K562 (cell line): ENCODE measurements at regions not wholly inside any gene's neighbourhood (a gene's known extent, or its start where the extent isn't known, plus 50 kb on each side); places are given as distances from the start of the nearest gene placed in this dataset.

ENCODE experiments used
- ATAC-seq: fragments of 200-7000 bp; cut with Tn5 transposase; 3 replicates; pipeline ENCODE4 v1.9.1; 2020; ENCODE audit warnings: moderate library complexity
- BruUV-seq: library from RNA; stranded (reverse); fragments of 400-500 nt; replicated peaks from 2 replicates; lab custom pipeline; 2021; lab: Mats Ljungman, UMichigan
- CTCF ChIA-PET: fragments of 300-600 bp; formaldehyde crosslinking; extraction: SDS; loops from one replicate; lab custom pipeline; 2021; ENCODE audit warnings: low intra/inter-chr PET ratio; lab: Yijun Ruan, JAX
- POLR2A ChIA-PET: fragments of 300-600, 350-650 bp; sonication (Branson Sonifier 250); formaldehyde crosslinking; extraction: SDS; loops from one replicate; lab custom pipeline; 2021; ENCODE audit warnings: antibody characterized with exemption, inconsistent platforms; lab: Yijun Ruan, JAX
- DNase-seq, 4 experiments: peaks; one replicate each; pipeline versions ENCODE4 v3.0.0 to v3.0.0-alpha.2; 2011 to 2018; ENCODE audit warnings: low spot score in 3 of 4, mixed read lengths in 3 of 4; ENCODE audit errors: extremely low read depth in 1 of 4
- FAIRE-seq: peaks from 2 replicates; lab custom pipeline; 2011; peaks lifted over from hg19 to GRCh38; lab: Jason Lieb, UNC
- H2AFZ ChIP-seq: 2 replicates; pipeline ENCODE4 v1.6.0; 2011; ENCODE audit warnings: low read depth, low read length, control low read depth, inconsistent platforms
- H3K27ac ChIP-seq: fragments of 200-600 bp; 3 replicates; pipeline ENCODE4 v1.8.0; 2011; ENCODE audit warnings: low read depth, mild to moderate bottlenecking, control low read depth, inconsistent platforms, low read length, moderate library complexity, mixed read lengths; ENCODE audit errors: extremely low read depth
- H3K27me3 ChIP-seq, 2 experiments: fragments of 300-600 bp in 1 of 2; 2 replicates in 1 of 2; 3 replicates in 1 of 2; pipeline versions ENCODE4 v1.6.0 to v1.8.0; 2011; ENCODE audit warnings: inconsistent platforms in 2 of 2, low read length in 2 of 2, mild to moderate bottlenecking in 1 of 2, mixed read lengths in 1 of 2, moderate library complexity in 1 of 2; ENCODE audit not compliant: control insufficient read depth in 2 of 2, insufficient read depth in 2 of 2
- H3K36me3 ChIP-seq: fragments of 300-600 bp; 3 replicates; pipeline ENCODE4 v1.8.0; 2011; ENCODE audit warnings: mild to moderate bottlenecking, low read length, inconsistent platforms; ENCODE audit not compliant: control insufficient read depth, insufficient read depth
- H3K4me1 ChIP-seq, 2 experiments: fragments of 200-600 bp in 1 of 2; replicated peaks in 1 of 2; 2 replicates in 1 of 2; 3 replicates in 1 of 2; pipeline versions ENCODE4 v1.5.1 to v1.8.0; 2011; ENCODE audit warnings: inconsistent platforms in 2 of 2, low read length in 2 of 2, mild to moderate bottlenecking in 1 of 2, mixed read lengths in 1 of 2, moderate library complexity in 1 of 2; ENCODE audit not compliant: control insufficient read depth in 2 of 2, insufficient read depth in 2 of 2
- H3K4me2 ChIP-seq: 2 replicates; pipeline ENCODE4 v1.6.1; 2011; ENCODE audit warnings: low read length, control low read depth, inconsistent platforms, mixed read lengths; ENCODE audit not compliant: insufficient read depth
- H3K4me3 ChIP-seq: fragments of 200-600 bp; sonication (generic), shearing (Covaris generic); 2 replicates; pipeline ENCODE4 v1.5.1; 2016; ENCODE audit warnings: control low read depth, inconsistent platforms
- H3K79me2 ChIP-seq: fragments of 200-600 bp; 3 replicates; pipeline ENCODE4 v1.8.0; 2011; ENCODE audit warnings: low read length, inconsistent platforms; ENCODE audit not compliant: control insufficient read depth, insufficient read depth
- H3K9ac ChIP-seq, 2 experiments: 2 replicates each; pipeline versions ENCODE4 v1.6.0 to v1.6.1; 2011; ENCODE audit warnings: low read depth in 2 of 2, low read length in 2 of 2, control low read depth in 1 of 2, inconsistent platforms in 1 of 2, mild to moderate bottlenecking in 1 of 2, mixed read lengths in 1 of 2; ENCODE audit not compliant: insufficient read depth in 1 of 2
- H3K9me1 ChIP-seq: one replicate; pipeline ENCODE4 v1.6.0; 2011; ENCODE audit warnings: inconsistent platforms, mild to moderate bottlenecking, low read length, moderate library complexity; ENCODE audit not compliant: control insufficient read depth, insufficient read depth
- H3K9me3 ChIP-seq: replicated peaks from 2 replicates; pipeline ENCODE4 v1.5.1; 2011; ENCODE audit warnings: low read depth, low read length, inconsistent platforms; ENCODE audit not compliant: control insufficient read depth, insufficient read depth
- H4K20me1 ChIP-seq: replicated peaks from 2 replicates; pipeline ENCODE4 v1.6.1; 2011; ENCODE audit warnings: low read length, inconsistent platforms, mixed read lengths; ENCODE audit not compliant: control insufficient read depth, insufficient read depth
- BRF1 ChIP-seq: IDR thresholded peaks from 3 replicates; pipeline ENCODE4 v1.6.1; 2011; ENCODE audit warnings: borderline replicate concordance, mild to moderate bottlenecking; ENCODE audit not compliant: insufficient read length; ENCODE audit errors: extremely low read depth
- ESRRB ChIP-seq: fragments of 250-450 bp; sonication (Bioruptor Pico); IDR thresholded peaks from 2 replicates; pipeline ENCODE4 v1.5.0; 2020; ENCODE audit warnings: mild to moderate bottlenecking, moderate library complexity, borderline replicate concordance
- FUS ChIP-seq: fragments of 200-400 bp; formaldehyde crosslinking; optimal IDR thresholded peaks from 2 replicates; pipeline ENCODE3; 2017; ENCODE audit warnings: low read depth, low read length
- GTF2A2 ChIP-seq: IDR thresholded peaks from 2 replicates; pipeline ENCODE4 v1.6.1; 2016; ENCODE audit warnings: mild to moderate bottlenecking, missing genetic modification characterization, missing compliant biosample characterization
- HMGN3 ChIP-seq: IDR thresholded peaks from 2 replicates; pipeline ENCODE4 v1.6.1; 2011; ENCODE audit warnings: borderline replicate concordance, low read depth, mild to moderate bottlenecking, mixed read lengths, low read length; ENCODE audit not compliant: insufficient read length; ENCODE audit errors: extremely low read depth
- XRCC4 ChIP-seq: IDR thresholded peaks from one replicate; pipeline ENCODE4 v1.6.1; 2011; ENCODE audit not compliant: insufficient read depth, insufficient read length; ENCODE audit errors: extremely low read depth
- ZNF24 ChIP-seq: fragments of 450-650 bp; IDR thresholded peaks from 2 replicates; pipeline ENCODE4 v1.6.1; 2016
- ZNF583 ChIP-seq: fragments of 250-450 bp; sonication (Bioruptor Pico); IDR thresholded peaks from 2 replicates; pipeline ENCODE4 v1.4.0; 2020
- ZSCAN29 ChIP-seq: fragments of 450-650 bp; IDR thresholded peaks from 2 replicates; pipeline ENCODE4 v1.6.1; 2017
- WGBS: fragments of 100-300 bp; shearing (Covaris generic); methylation state at CpG from one replicate; pipeline ENCODE4 v1.1.6; 2016; ENCODE audit warnings: low coverage, mixed read lengths; ENCODE audit not compliant: insufficient coverage; ENCODE audit errors: missing lambda C conversion rate; 5-methylcytosine and 5-hydroxymethylcytosine counted together
- in situ Hi-C: fragments of 300-500 bp; cut with MboI; formaldehyde crosslinking; loops from 4 replicates; pipeline ENCODE4 v1.15.0; 2018; ENCODE audit warnings: inconsistent platforms, mixed read lengths
- intact Hi-C: fragments of 100-400 bp; cut with micrococcal nuclease; formaldehyde crosslinking; loops from 2 replicates; pipeline ENCODE4 v1.14.2; 2022
- TF ChIP-seq, protein P1 (sequence below): fragments of 450-650 bp; IDR thresholded peaks from 2 replicates; pipeline ENCODE4 v1.7.0; 2016; ENCODE audit warnings: borderline replicate concordance
- TF ChIP-seq, protein P2 (sequence below): fragments of 250-450 bp; sonication (Bioruptor Pico); IDR thresholded peaks from 2 replicates; pipeline ENCODE4 v1.5.0; 2021
- TF ChIP-seq, protein P3 (sequence below): fragments of 250-450 bp; sonication (Bioruptor Pico); IDR thresholded peaks from 2 replicates; pipeline ENCODE4 v1.4.0; 2020; ENCODE audit warnings: mild to moderate bottlenecking, moderate library complexity, borderline replicate concordance

DNA sequence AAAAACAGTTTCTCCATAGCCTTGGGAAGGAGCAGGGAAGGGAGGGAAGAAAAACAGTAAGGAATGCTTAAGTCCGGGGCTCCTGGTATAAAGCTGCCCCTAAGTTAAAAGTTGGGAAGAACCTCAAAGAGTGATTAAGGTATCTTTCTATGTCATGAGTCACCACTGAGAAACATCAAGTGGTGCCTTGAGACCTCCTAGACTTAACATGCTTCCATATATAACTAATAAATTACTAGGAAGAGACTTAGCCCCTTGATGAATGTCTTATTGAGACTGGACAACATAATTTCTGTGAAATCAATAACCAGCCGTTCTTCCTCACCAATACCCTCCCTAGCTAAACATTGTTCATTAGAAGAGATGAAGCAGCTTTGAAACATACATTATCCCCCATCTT, 121.8 kb upstream of the SLC44A3 start:
- in situ Hi-C loops, result no loop called here
- POLR2A ChIA-PET, result interaction anchor here (1.4 kb wide), 1 partner anchor 18 kb away, joined by 3 read pairs; no protein-coding TSS in a partner anchor
- Histone ChIP-seq H3K79me2 (no peaks in the 10 kb centered on the region), H2AFZ (no peak overlapping the region), H3K4me1 (no peaks in the 10 kb centered on the region), H3K27me3 (no peaks in the 10 kb centered on the region), H3K4me3 (no peak overlapping the region), H3K9me1 (no peaks in the 10 kb centered on the region), H3K36me3 (no peaks in the 10 kb centered on the region), H3K4me2 (no peak overlapping the region), H4K20me1 (no peaks in the 10 kb centered on the region), H3K27ac (no peak overlapping the region), H3K9ac (no peak overlapping the region), H3K9me3 (no peaks in the 10 kb centered on the region)
- no peak for TF ChIP-seq GTF2A2 (tag)
- no peak for TF ChIP-seq ESRRB
- TF ChIP-seq, protein P1, sequence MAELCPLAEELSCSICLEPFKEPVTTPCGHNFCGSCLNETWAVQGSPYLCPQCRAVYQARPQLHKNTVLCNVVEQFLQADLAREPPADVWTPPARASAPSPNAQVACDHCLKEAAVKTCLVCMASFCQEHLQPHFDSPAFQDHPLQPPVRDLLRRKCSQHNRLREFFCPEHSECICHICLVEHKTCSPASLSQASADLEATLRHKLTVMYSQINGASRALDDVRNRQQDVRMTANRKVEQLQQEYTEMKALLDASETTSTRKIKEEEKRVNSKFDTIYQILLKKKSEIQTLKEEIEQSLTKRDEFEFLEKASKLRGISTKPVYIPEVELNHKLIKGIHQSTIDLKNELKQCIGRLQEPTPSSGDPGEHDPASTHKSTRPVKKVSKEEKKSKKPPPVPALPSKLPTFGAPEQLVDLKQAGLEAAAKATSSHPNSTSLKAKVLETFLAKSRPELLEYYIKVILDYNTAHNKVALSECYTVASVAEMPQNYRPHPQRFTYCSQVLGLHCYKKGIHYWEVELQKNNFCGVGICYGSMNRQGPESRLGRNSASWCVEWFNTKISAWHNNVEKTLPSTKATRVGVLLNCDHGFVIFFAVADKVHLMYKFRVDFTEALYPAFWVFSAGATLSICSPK, result no peak
- no peak for TF ChIP-seq ZNF24
- CTCF ChIA-PET, result no interaction called here
- FAIRE-seq (no peak), DNase-seq (no peak), ATAC-seq (no peak)
- WGBS, result 0% methylated on average over 2 of the region's 2 CpGs
- no TSS peak for BruUV-seq
- intact Hi-C loops, result no loop called here

DNA sequence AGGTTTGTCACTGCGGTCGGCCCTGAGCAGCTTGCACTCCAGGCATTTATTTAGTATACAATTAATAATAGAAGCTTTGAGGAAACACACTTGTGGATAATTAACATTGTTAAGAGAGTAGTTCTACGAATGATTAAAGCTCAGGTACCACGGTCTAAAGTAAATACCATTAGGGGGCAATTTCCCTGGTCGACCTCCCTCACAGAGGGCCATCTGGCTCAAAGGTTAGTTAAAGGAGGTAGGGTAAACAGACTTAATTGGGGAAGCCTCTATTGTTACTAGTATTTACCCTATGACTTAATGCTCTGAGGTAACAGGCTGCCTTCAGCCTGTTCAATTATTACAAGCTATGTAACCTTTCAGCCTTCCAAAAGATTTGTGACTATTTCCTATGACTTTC, 122.3 kb upstream of the SLC44A3 start:
- Histone ChIP-seq H3K4me3 (no peak overlapping the region), H3K9me1 (no peaks in the 10 kb centered on the region), H3K4me1 (no peaks in the 10 kb centered on the region), H3K9ac (no peak overlapping the region), H3K79me2 (no peaks in the 10 kb centered on the region), H3K36me3 (no peaks in the 10 kb centered on the region), H4K20me1 (no peaks in the 10 kb centered on the region), H3K27ac (no peak overlapping the region), H3K4me2 (no peak overlapping the region), H3K27me3 (no peaks in the 10 kb centered on the region), H3K9me3 (no peaks in the 10 kb centered on the region), H2AFZ (no peak overlapping the region)
- in situ Hi-C loops (no loop called here), intact Hi-C loops (no loop called here)
- 17% methylated on average over 5 of the region's 5 CpGs for whole genome bisulfite sequencing
- ChIA-PET CTCF (no interaction called here), POLR2A (interaction anchor here (1.4 kb wide), 1 partner anchor 18 kb away, joined by 3 read pairs; no protein-coding TSS in a partner anchor)
- BruUV-seq, result no TSS peak
- FAIRE-seq, result no peak
- DNase-seq, result no peak
- ATAC-seq, result no peak
- TF ChIP-seq ZSCAN29 (no peak), HMGN3 (no peak), XRCC4 (no peak), BRF1 (no peak), FUS (no peak), ZNF583 (CRISPR knock-in tag) (no peak)
- TF ChIP-seq, protein P2, sequence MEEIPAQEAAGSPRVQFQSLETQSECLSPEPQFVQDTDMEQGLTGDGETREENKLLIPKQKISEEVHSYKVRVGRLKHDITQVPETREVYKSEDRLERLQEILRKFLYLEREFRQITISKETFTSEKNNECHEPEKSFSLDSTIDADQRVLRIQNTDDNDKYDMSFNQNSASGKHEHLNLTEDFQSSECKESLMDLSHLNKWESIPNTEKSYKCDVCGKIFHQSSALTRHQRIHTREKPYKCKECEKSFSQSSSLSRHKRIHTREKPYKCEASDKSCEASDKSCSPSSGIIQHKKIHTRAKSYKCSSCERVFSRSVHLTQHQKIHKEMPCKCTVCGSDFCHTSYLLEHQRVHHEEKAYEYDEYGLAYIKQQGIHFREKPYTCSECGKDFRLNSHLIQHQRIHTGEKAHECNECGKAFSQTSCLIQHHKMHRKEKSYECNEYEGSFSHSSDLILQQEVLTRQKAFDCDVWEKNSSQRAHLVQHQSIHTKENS (CRISPR knock-in tag), result no peak
- TF ChIP-seq, protein P3, sequence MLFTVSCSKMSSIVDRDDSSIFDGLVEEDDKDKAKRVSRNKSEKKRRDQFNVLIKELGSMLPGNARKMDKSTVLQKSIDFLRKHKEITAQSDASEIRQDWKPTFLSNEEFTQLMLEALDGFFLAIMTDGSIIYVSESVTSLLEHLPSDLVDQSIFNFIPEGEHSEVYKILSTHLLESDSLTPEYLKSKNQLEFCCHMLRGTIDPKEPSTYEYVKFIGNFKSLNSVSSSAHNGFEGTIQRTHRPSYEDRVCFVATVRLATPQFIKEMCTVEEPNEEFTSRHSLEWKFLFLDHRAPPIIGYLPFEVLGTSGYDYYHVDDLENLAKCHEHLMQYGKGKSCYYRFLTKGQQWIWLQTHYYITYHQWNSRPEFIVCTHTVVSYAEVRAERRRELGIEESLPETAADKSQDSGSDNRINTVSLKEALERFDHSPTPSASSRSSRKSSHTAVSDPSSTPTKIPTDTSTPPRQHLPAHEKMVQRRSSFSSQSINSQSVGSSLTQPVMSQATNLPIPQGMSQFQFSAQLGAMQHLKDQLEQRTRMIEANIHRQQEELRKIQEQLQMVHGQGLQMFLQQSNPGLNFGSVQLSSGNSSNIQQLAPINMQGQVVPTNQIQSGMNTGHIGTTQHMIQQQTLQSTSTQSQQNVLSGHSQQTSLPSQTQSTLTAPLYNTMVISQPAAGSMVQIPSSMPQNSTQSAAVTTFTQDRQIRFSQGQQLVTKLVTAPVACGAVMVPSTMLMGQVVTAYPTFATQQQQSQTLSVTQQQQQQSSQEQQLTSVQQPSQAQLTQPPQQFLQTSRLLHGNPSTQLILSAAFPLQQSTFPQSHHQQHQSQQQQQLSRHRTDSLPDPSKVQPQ (CRISPR knock-in tag), result no peak
